Ishikawa (cell line): ENCODE measurements at regions not wholly inside any gene's neighbourhood (a gene's known extent, or its start where the extent isn't known, plus 50 kb on each side); places are given as distances from the start of the nearest gene placed in this dataset.

Source experiments
- CEBPB ChIP-seq: IDR thresholded peaks from 2 replicates; pipeline ENCODE4 v1.6.1; 2012
- CREB1 ChIP-seq: IDR thresholded peaks from 2 replicates; pipeline ENCODE4 v1.6.1; 2012; ENCODE audit warnings: low read depth
- EGR1 ChIP-seq: IDR thresholded peaks from 2 replicates; pipeline ENCODE4 v1.6.1; 2012
- EP300 ChIP-seq: IDR thresholded peaks from 2 replicates; pipeline ENCODE4 v1.6.1; 2012; ENCODE audit warnings: borderline replicate concordance
- FOXM1 ChIP-seq: IDR thresholded peaks from 2 replicates; pipeline ENCODE4 v1.6.1; 2012; ENCODE audit warnings: low read depth, borderline replicate concordance
- RAD21 ChIP-seq: IDR thresholded peaks from 2 replicates; pipeline ENCODE4 v1.6.1; 2012; ENCODE audit warnings: low read depth
- TAF1 ChIP-seq: IDR thresholded peaks from 2 replicates; pipeline ENCODE4 v1.6.1; 2012; ENCODE audit warnings: low read depth, mild to moderate bottlenecking
- TCF12 ChIP-seq: IDR thresholded peaks from 2 replicates; pipeline ENCODE4 v1.6.1; 2012; ENCODE audit warnings: low read depth
- TEAD4 ChIP-seq: IDR thresholded peaks from 2 replicates; pipeline ENCODE4 v1.6.1; 2012
- USF1 ChIP-seq: IDR thresholded peaks from 2 replicates; pipeline ENCODE4 v1.6.1; 2012
- YY1 ChIP-seq: IDR thresholded peaks from 2 replicates; pipeline ENCODE4 v1.6.1; 2012; ENCODE audit warnings: low read depth
- TF ChIP-seq, protein P1 (sequence below): IDR thresholded peaks from 2 replicates; pipeline ENCODE4 v1.6.1; 2012
- TF ChIP-seq, protein P2 (sequence below): IDR thresholded peaks from 2 replicates; pipeline ENCODE4 v1.6.1; 2012; ENCODE audit warnings: low read depth, mild to moderate bottlenecking

GRCh38 chr4:108427946-108428485 is 192.4 kb upstream of the RPL34 start:
- TF ChIP-seq, protein P1, sequence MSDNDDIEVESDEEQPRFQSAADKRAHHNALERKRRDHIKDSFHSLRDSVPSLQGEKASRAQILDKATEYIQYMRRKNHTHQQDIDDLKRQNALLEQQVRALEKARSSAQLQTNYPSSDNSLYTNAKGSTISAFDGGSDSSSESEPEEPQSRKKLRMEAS, result no peak
- TF ChIP-seq FOXM1, result no peak
- TF ChIP-seq EP300, result no peak
- TF ChIP-seq, protein P2, sequence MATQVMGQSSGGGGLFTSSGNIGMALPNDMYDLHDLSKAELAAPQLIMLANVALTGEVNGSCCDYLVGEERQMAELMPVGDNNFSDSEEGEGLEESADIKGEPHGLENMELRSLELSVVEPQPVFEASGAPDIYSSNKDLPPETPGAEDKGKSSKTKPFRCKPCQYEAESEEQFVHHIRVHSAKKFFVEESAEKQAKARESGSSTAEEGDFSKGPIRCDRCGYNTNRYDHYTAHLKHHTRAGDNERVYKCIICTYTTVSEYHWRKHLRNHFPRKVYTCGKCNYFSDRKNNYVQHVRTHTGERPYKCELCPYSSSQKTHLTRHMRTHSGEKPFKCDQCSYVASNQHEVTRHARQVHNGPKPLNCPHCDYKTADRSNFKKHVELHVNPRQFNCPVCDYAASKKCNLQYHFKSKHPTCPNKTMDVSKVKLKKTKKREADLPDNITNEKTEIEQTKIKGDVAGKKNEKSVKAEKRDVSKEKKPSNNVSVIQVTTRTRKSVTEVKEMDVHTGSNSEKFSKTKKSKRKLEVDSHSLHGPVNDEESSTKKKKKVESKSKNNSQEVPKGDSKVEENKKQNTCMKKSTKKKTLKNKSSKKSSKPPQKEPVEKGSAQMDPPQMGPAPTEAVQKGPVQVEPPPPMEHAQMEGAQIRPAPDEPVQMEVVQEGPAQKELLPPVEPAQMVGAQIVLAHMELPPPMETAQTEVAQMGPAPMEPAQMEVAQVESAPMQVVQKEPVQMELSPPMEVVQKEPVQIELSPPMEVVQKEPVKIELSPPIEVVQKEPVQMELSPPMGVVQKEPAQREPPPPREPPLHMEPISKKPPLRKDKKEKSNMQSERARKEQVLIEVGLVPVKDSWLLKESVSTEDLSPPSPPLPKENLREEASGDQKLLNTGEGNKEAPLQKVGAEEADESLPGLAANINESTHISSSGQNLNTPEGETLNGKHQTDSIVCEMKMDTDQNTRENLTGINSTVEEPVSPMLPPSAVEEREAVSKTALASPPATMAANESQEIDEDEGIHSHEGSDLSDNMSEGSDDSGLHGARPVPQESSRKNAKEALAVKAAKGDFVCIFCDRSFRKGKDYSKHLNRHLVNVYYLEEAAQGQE, result no peak
- TF ChIP-seq TAF1, result no peak
- TF ChIP-seq CEBPB, result no peak
- no peak for TF ChIP-seq YY1
- no peak for TF ChIP-seq TEAD4
- TF ChIP-seq TCF12, result no peak
- no peak for TF ChIP-seq RAD21
- TF ChIP-seq USF1, result no peak
- TF ChIP-seq EGR1, result no peak
- no peak for TF ChIP-seq CREB1
